GM23338 (cell line): ENCODE measurements at regions not wholly inside any gene's neighbourhood (a gene's known extent, or its start where the extent isn't known, plus 50 kb on each side); places are given as distances from the start of the nearest gene placed in this dataset.

Experiments used
- EZH2 ChIP-seq: fragments of 200-600 bp; sonication (generic); IDR thresholded peaks from one replicate; pipeline ENCODE4 v1.8.0; 2017; ENCODE audit warnings: antibody characterized with exemption, mild to moderate bottlenecking, low read depth; ENCODE audit not compliant: unreplicated experiment
- EZH2phosphoT487 ChIP-seq: fragments of 200-600 bp; sonication (generic); IDR thresholded peaks from one replicate; pipeline ENCODE4 v1.8.1; 2018; ENCODE audit warnings: antibody characterized with exemption; ENCODE audit not compliant: unreplicated experiment
- JUNB ChIP-seq: IDR thresholded peaks from one replicate; pipeline ENCODE4 v1.6.1; 2016; ENCODE audit warnings: antibody characterized with exemption; ENCODE audit not compliant: unreplicated experiment
- POLR2AphosphoS5 ChIP-seq: IDR thresholded peaks from 2 replicates; pipeline ENCODE4 v1.6.1; 2016; ENCODE audit warnings: antibody characterized with exemption, low read depth
- ZNF331 ChIP-seq: fragments of 250-450 bp; sonication (Bioruptor Pico); IDR thresholded peaks from 2 replicates; pipeline ENCODE4 v1.5.0; 2020; ENCODE audit warnings: low read depth, mild to moderate bottlenecking, moderate library complexity
- TF ChIP-seq, protein P1 (sequence below), 2 experiments: fragments of 200-600 bp in 1 of 2; sonication (generic) in 1 of 2; conservative IDR thresholded peaks; 2 replicates each; pipeline versions ENCODE4 v1.5.1 to v1.6.1; 2016 to 2017; ENCODE audit warnings: antibody characterized with exemption in 2 of 2, low read depth in 2 of 2, mild to moderate bottlenecking in 2 of 2, moderate library complexity in 1 of 2
- TF ChIP-seq, protein P2 (sequence below): IDR thresholded peaks from one replicate; pipeline ENCODE4 v1.6.1; 2018; ENCODE audit warnings: antibody characterized with exemption; ENCODE audit not compliant: unreplicated experiment

DNA sequence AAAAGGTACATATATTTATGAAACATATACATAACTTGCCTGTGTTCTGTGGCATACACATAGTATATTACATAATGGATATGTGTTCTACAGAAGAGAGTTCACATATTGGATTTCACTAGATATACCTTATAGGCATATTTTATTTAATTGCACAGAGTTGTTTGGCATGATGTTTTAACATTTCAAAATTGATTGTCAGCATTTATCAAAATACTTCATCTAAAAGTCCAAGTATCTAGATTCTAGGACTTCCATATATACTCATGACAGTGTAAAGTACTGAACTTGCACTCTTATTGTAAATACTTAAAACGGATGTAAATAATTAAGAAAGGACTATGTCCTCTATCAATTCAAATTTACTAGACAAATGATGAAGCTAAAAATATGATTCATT is 995.3 kb upstream of the LRRTM1 start:
- TF ChIP-seq, protein P1, sequence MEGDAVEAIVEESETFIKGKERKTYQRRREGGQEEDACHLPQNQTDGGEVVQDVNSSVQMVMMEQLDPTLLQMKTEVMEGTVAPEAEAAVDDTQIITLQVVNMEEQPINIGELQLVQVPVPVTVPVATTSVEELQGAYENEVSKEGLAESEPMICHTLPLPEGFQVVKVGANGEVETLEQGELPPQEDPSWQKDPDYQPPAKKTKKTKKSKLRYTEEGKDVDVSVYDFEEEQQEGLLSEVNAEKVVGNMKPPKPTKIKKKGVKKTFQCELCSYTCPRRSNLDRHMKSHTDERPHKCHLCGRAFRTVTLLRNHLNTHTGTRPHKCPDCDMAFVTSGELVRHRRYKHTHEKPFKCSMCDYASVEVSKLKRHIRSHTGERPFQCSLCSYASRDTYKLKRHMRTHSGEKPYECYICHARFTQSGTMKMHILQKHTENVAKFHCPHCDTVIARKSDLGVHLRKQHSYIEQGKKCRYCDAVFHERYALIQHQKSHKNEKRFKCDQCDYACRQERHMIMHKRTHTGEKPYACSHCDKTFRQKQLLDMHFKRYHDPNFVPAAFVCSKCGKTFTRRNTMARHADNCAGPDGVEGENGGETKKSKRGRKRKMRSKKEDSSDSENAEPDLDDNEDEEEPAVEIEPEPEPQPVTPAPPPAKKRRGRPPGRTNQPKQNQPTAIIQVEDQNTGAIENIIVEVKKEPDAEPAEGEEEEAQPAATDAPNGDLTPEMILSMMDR (conservative IDR thresholded peaks at IDR 0.05; ENCODE audit: low read depth in 2 of 2), result no peak
- TF ChIP-seq EZH2 (no peak), POLR2AphosphoS5 (no peak), JUNB (no peak), EZH2phosphoT487 (no peak), ZNF331 (CRISPR knock-in tag) (no peak)
- TF ChIP-seq, protein P2, sequence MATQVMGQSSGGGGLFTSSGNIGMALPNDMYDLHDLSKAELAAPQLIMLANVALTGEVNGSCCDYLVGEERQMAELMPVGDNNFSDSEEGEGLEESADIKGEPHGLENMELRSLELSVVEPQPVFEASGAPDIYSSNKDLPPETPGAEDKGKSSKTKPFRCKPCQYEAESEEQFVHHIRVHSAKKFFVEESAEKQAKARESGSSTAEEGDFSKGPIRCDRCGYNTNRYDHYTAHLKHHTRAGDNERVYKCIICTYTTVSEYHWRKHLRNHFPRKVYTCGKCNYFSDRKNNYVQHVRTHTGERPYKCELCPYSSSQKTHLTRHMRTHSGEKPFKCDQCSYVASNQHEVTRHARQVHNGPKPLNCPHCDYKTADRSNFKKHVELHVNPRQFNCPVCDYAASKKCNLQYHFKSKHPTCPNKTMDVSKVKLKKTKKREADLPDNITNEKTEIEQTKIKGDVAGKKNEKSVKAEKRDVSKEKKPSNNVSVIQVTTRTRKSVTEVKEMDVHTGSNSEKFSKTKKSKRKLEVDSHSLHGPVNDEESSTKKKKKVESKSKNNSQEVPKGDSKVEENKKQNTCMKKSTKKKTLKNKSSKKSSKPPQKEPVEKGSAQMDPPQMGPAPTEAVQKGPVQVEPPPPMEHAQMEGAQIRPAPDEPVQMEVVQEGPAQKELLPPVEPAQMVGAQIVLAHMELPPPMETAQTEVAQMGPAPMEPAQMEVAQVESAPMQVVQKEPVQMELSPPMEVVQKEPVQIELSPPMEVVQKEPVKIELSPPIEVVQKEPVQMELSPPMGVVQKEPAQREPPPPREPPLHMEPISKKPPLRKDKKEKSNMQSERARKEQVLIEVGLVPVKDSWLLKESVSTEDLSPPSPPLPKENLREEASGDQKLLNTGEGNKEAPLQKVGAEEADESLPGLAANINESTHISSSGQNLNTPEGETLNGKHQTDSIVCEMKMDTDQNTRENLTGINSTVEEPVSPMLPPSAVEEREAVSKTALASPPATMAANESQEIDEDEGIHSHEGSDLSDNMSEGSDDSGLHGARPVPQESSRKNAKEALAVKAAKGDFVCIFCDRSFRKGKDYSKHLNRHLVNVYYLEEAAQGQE, result no peak
